Caco-2 (cell line): ENCODE measurements at regions not wholly inside any gene's neighbourhood (a gene's known extent, or its start where the extent isn't known, plus 50 kb on each side); places are given as distances from the start of the nearest gene placed in this dataset.

Source experiments
- BruUV-seq: library from RNA; stranded (reverse); fragments of 400-500 nt; replicated peaks from 2 replicates; lab custom pipeline; 2021; lab: Mats Ljungman, UMichigan
- CTCF ChIA-PET: fragments of 300-600 bp; sonication (Branson Sonifier 250); formaldehyde crosslinking; loops from one replicate; lab custom pipeline; 2022; ENCODE audit warnings: antibody characterized with exemption; lab: Charles Lee
- POLR2A ChIA-PET: fragments of 300-600 bp; sonication (Branson Sonifier 250); formaldehyde crosslinking; loops from one replicate; lab custom pipeline; 2022; ENCODE audit warnings: antibody characterized with exemption; lab: Charles Lee
- DNase-seq, 2 experiments: peaks; one replicate each; pipeline versions ENCODE4 v3.0.0 to v3.0.0-alpha.2; 2020 to 2022
- H3K27me3 ChIP-seq: replicated peaks from 2 replicates; pipeline ENCODE4 v1.6.0; 2011; ENCODE audit warnings: low read length; ENCODE audit not compliant: control insufficient read depth, insufficient read depth
- H3K36me3 ChIP-seq: 2 replicates; pipeline ENCODE4 v1.5.1; 2011; ENCODE audit warnings: low read length; ENCODE audit not compliant: control insufficient read depth, insufficient read depth
- H3K4me1 ChIP-seq: fragments of 250-450 bp; sonication (Bioruptor Pico); 2 replicates; pipeline ENCODE4 v1.5.1; 2020; ENCODE audit warnings: mild to moderate bottlenecking
- H3K4me3 ChIP-seq: 2 replicates; pipeline ENCODE4 v1.5.1; 2011; ENCODE audit warnings: low read depth, mild to moderate bottlenecking, control low read depth, low read length
- H3K9me3 ChIP-seq: fragments of 250-450 bp; sonication (Bioruptor Pico); 2 replicates; pipeline ENCODE4 v1.5.1; 2020; ENCODE audit warnings: mild to moderate bottlenecking, moderate library complexity
- H3K27ac Mint-ChIP-seq: one replicate; pipeline ENCODE4 v1.8.0; 2022; ENCODE audit warnings: mixed read lengths; ENCODE audit not compliant: unreplicated experiment
- H3K27me3 Mint-ChIP-seq: one replicate; pipeline ENCODE4 v1.8.0; 2022; ENCODE audit warnings: mixed read lengths; ENCODE audit not compliant: insufficient read depth, unreplicated experiment
- H3K36me3 Mint-ChIP-seq: one replicate; pipeline ENCODE4 v1.8.0; 2022; ENCODE audit warnings: mild to moderate bottlenecking, mixed read lengths; ENCODE audit not compliant: insufficient read depth, unreplicated experiment
- H3K4me1 Mint-ChIP-seq: one replicate; pipeline ENCODE4 v1.8.0; 2022; ENCODE audit warnings: low read depth, mixed read lengths; ENCODE audit not compliant: unreplicated experiment
- H3K4me3 Mint-ChIP-seq: one replicate; pipeline ENCODE4 v1.8.0; 2022; ENCODE audit warnings: mild to moderate bottlenecking, moderate library complexity, mixed read lengths; ENCODE audit not compliant: unreplicated experiment
- H3K9me3 Mint-ChIP-seq: one replicate; pipeline ENCODE4 v1.8.0; 2022; ENCODE audit warnings: mixed read lengths; ENCODE audit not compliant: unreplicated experiment
- intact Hi-C: fragments of 100-400 bp; cut with micrococcal nuclease; formaldehyde crosslinking; loops from one replicate; pipeline ENCODE4 v1.10.0; 2022; ENCODE audit not compliant: unreplicated experiment
- TF ChIP-seq, protein P1 (sequence below), 2 experiments: fragments of 200-600 bp in 1 of 2; IDR thresholded peaks; 1 replicate in 1 of 2; 2 replicates in 1 of 2; pipeline versions ENCODE4 v1.5.1 to v1.8.0; 2011 to 2022; ENCODE audit warnings: antibody characterized with exemption in 1 of 2, control low read depth in 1 of 2, inconsistent platforms in 1 of 2, low read depth in 1 of 2, low read length in 1 of 2, mild to moderate bottlenecking in 1 of 2, moderate library complexity in 1 of 2; ENCODE audit not compliant: insufficient read depth in 1 of 2, severe bottlenecking in 1 of 2, unreplicated experiment in 1 of 2

DNA sequence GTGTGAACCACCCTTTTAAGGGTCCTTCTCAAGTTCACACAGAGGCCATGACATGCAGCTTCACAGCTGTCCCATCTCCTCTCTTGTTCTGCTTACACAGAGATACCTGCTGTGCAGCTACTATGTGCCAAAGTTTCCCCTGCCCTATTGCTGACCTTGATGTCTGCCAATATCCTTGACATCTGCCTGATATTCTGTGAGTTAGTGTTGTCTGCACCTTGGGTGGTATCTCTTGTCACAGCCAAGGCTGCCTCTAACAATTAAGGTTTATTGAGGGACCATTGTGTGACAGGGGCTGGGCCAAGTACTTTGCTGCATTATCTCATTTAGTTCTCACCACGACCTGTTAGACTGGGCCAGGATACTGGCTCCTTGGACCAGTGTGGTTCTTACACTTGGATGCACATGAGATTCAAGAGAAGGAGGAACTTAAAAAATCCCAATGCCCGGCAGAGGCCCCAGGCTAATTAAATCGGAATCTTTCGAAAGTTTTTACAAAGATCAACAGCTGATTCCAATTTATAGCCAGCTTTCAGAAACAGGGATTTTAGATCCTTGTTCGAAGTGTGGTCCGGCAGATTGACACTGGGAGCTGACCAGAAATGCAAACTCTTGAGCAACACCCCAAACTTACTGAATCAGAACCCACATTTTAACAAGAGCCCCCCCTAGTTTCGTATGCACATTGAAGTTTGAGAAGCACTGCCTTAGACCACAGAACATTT, 178.6 kb downstream of the SATB1 start:
- TF ChIP-seq, protein P1, sequence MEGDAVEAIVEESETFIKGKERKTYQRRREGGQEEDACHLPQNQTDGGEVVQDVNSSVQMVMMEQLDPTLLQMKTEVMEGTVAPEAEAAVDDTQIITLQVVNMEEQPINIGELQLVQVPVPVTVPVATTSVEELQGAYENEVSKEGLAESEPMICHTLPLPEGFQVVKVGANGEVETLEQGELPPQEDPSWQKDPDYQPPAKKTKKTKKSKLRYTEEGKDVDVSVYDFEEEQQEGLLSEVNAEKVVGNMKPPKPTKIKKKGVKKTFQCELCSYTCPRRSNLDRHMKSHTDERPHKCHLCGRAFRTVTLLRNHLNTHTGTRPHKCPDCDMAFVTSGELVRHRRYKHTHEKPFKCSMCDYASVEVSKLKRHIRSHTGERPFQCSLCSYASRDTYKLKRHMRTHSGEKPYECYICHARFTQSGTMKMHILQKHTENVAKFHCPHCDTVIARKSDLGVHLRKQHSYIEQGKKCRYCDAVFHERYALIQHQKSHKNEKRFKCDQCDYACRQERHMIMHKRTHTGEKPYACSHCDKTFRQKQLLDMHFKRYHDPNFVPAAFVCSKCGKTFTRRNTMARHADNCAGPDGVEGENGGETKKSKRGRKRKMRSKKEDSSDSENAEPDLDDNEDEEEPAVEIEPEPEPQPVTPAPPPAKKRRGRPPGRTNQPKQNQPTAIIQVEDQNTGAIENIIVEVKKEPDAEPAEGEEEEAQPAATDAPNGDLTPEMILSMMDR (IDR thresholded peaks at IDR 0.05; ENCODE audit: insufficient read depth in 1 of 2, low read depth in 1 of 2, low read length in 1 of 2, severe bottlenecking in 1 of 2, unreplicated experiment in 1 of 2): no peak
- no peak overlapping the region for H3K4me3 Mint-ChIP-seq
- Histone ChIP-seq H3K36me3 (no peaks in the 10 kb centered on the region), H3K27me3 (no peaks in the 10 kb centered on the region), H3K9me3 (no peaks in the 10 kb centered on the region), H3K4me1 (no peaks in the 10 kb centered on the region), H3K4me3 (no peak overlapping the region)
- peaks cover 6% of the 10 kb centered on the region for H3K36me3 Mint-ChIP-seq
- ChIA-PET POLR2A (no interaction called here), CTCF (no interaction called here)
- no peak for DNase-seq
- H3K27me3 Mint-ChIP-seq: no peaks in the 10 kb centered on the region
- BruUV-seq: no TSS peak
- H3K4me1 Mint-ChIP-seq: no peaks in the 10 kb centered on the region
- no peaks in the 10 kb centered on the region for H3K9me3 Mint-ChIP-seq
- intact Hi-C loops: no loop called here
- H3K27ac Mint-ChIP-seq: no peak overlapping the region

DNA sequence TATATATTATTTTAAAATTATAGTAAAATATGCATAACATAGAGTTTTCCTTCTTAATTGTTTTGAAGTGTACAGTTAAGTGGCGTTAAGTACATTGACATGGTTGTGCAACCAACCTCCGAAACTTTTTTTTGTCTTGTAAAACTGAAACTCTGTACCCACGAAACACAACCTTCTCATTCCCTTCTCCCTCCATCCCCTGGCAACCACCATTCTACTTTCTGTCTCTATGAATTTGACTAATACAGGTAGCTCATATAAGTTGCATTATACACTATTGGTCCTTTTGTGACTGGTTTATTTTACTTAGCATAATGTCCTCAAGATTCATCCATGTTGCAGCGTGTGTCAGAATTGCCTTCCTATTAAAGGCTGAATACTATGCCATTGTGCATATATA, 179.4 kb downstream of the SATB1 start:
- DNase-seq: no peak
- Mint-ChIP-seq H3K4me3 (no peak overlapping the region), H3K27me3 (no peaks in the 10 kb centered on the region), H3K27ac (no peak overlapping the region), H3K9me3 (no peaks in the 10 kb centered on the region), H3K36me3 (peaks cover 6% of the 10 kb centered on the region), H3K4me1 (no peaks in the 10 kb centered on the region)
- H3K36me3 ChIP-seq: no peaks in the 10 kb centered on the region
- ChIA-PET POLR2A (no interaction called here), CTCF (no interaction called here)
- intact Hi-C loops: no loop called here
- H3K4me3 ChIP-seq: no peak overlapping the region
- H3K27me3 ChIP-seq: no peaks in the 10 kb centered on the region
- H3K9me3 ChIP-seq: no peaks in the 10 kb centered on the region
- BruUV-seq: no TSS peak
- no peaks in the 10 kb centered on the region for H3K4me1 ChIP-seq
- TF ChIP-seq, protein P1 (IDR thresholded peaks at IDR 0.05; ENCODE audit: insufficient read depth in 1 of 2, low read depth in 1 of 2, low read length in 1 of 2, severe bottlenecking in 1 of 2, unreplicated experiment in 1 of 2): no peak

DNA sequence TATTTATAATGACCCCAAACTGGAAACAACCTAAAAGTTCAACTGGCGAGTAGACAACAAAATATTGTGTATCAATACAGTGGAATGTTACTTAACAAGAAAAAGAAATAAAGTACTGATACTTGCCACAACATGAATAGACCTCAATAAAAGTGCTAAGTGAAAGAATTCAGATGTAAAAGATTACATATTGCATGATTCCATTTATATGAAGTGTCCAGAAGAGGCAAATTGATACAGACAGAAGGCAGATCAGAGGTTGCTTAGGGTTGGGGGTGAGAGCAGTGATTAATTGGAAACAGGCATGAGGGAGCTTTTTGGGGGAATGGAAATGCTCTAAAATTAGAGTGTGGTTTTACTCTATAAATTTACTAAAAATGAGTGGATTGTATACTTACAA, 183.3 kb downstream of the SATB1 start:
- CTCF ChIA-PET: no interaction called here
- H3K4me3 Mint-ChIP-seq: no peak overlapping the region
- intact Hi-C loops: no loop called here

More for the DNA sequence above, 183.3 kb downstream of the SATB1 start:
- H3K4me1 ChIP-seq: no peaks in the 10 kb centered on the region
- Mint-ChIP-seq H3K36me3 (peaks cover 6% of the 10 kb centered on the region), H3K4me1 (no peaks in the 10 kb centered on the region), H3K9me3 (no peaks in the 10 kb centered on the region), H3K27ac (no peak overlapping the region), H3K27me3 (no peaks in the 10 kb centered on the region)
- no TSS peak for BruUV-seq
- POLR2A ChIA-PET: no interaction called here
- no peak overlapping the region for H3K4me3 ChIP-seq
- H3K9me3 ChIP-seq: no peaks in the 10 kb centered on the region
- no peak for DNase-seq
- H3K27me3 ChIP-seq: no peaks in the 10 kb centered on the region
- no peaks in the 10 kb centered on the region for H3K36me3 ChIP-seq
- TF ChIP-seq, protein P1 (IDR thresholded peaks at IDR 0.05; ENCODE audit: insufficient read depth in 1 of 2, low read depth in 1 of 2, low read length in 1 of 2, severe bottlenecking in 1 of 2, unreplicated experiment in 1 of 2): no peak
